Activated T-helper 1 cell treated with anti-CD3 and anti-CD28 coated beads, Interleukin-12 subunit alpha, Interleukin-12 subunit beta, Interleukin-2, Interleukin-4 antibody, amounts not matched to agents 30 ng/mL and 10 ng/mL and 1 ng/mL, durations not matched to agents 14 hours and 24 hours and 36 hours (primary cell): ENCODE measurements at regions not wholly inside any gene's neighbourhood (a gene's known extent, or its start where the extent isn't known, plus 50 kb on each side); places are given as distances from the start of the nearest gene placed in this dataset.
"Not testable (repeated sequence)": the region's sequence is repeated elsewhere in the genome, so short reads cannot be mapped to it uniquely, and the experiment has no call there.

Experiments used
- DNase-seq: peaks from one replicate; pipeline ENCODE4 v3.0.0; 2021; ENCODE audit warnings: low spot score
- H3K27ac Mint-ChIP-seq: one replicate; pipeline ENCODE4 v1.8.0; 2021; ENCODE audit warnings: mild to moderate bottlenecking, mixed read lengths
- H3K27me3 Mint-ChIP-seq: one replicate; pipeline ENCODE4 v1.8.0; 2022; ENCODE audit warnings: mild to moderate bottlenecking, moderate library complexity, mixed read lengths; ENCODE audit not compliant: insufficient read depth
- H3K36me3 Mint-ChIP-seq: one replicate; pipeline ENCODE4 v1.8.0; 2021; ENCODE audit warnings: low read depth, mixed read lengths
- H3K4me1 Mint-ChIP-seq: one replicate; pipeline ENCODE4 v1.8.0; 2021; ENCODE audit warnings: low read depth, mixed read lengths
- H3K4me3 Mint-ChIP-seq: one replicate; pipeline ENCODE4 v1.8.0; 2021; ENCODE audit warnings: mild to moderate bottlenecking, moderate library complexity, mixed read lengths
- H3K9me3 Mint-ChIP-seq: one replicate; pipeline ENCODE4 v1.8.0; 2021; ENCODE audit warnings: mixed read lengths
- intact Hi-C: fragments of 100-400 bp; cut with micrococcal nuclease; formaldehyde crosslinking; loops from one replicate; pipeline ENCODE4 v1.15.1; 2024

GRCh38 chr3:115414610-115415009 lies 208.7 kb upstream of the GAP43 start:
- H3K27me3 Mint-ChIP-seq, H3K27ac Mint-ChIP-seq, H3K36me3 Mint-ChIP-seq, H3K4me1 Mint-ChIP-seq, H3K9me3 Mint-ChIP-seq, DNase-seq, H3K4me3 Mint-ChIP-seq, intact Hi-C loops: not testable (repeated sequence)

- no peaks in the 10 kb centered on the region for H3K9me3 Mint-ChIP-seq
- intact Hi-C loops, result no loop called here
- no peaks in the 10 kb centered on the region for H3K36me3 Mint-ChIP-seq
- no peaks in the 10 kb centered on the region for H3K4me1 Mint-ChIP-seq
- no peaks in the 10 kb centered on the region for H3K27me3 Mint-ChIP-seq
- H3K27ac Mint-ChIP-seq, result no peak overlapping the region
- no peak for DNase-seq
- no peak overlapping the region for H3K4me3 Mint-ChIP-seq
Observed at GRCh38 chr3:115415246-115415996, 207.9 kb upstream of the GAP43 start.

GRCh38 chr3:115418583-115418982 lies 204.7 kb upstream of the GAP43 start:
- no peak for DNase-seq
- no peak overlapping the region for H3K4me3 Mint-ChIP-seq
- no peaks in the 10 kb centered on the region for H3K36me3 Mint-ChIP-seq
- no peaks in the 10 kb centered on the region for H3K27me3 Mint-ChIP-seq
- intact Hi-C loops, result no loop called here
- no peaks in the 10 kb centered on the region for H3K9me3 Mint-ChIP-seq
- no peaks in the 10 kb centered on the region for H3K4me1 Mint-ChIP-seq
- no peak overlapping the region for H3K27ac Mint-ChIP-seq

GRCh38 chr3:115420086-115420485 lies 203.2 kb upstream of the GAP43 start:
- no peak overlapping the region for H3K4me3 Mint-ChIP-seq
- H3K27ac Mint-ChIP-seq, result no peak overlapping the region
- no peak for DNase-seq
- no peaks in the 10 kb centered on the region for H3K27me3 Mint-ChIP-seq
- no peaks in the 10 kb centered on the region for H3K36me3 Mint-ChIP-seq
- H3K9me3 Mint-ChIP-seq, result no peaks in the 10 kb centered on the region
- intact Hi-C loops, result no loop called here
- no peaks in the 10 kb centered on the region for H3K4me1 Mint-ChIP-seq

- Mint-ChIP-seq H3K4me3 (no peak overlapping the region), H3K27me3 (peaks cover 1% of the 10 kb centered on the region), H3K27ac (no peak overlapping the region), H3K36me3 (no peaks in the 10 kb centered on the region), H3K4me1 (no peaks in the 10 kb centered on the region), H3K9me3 (no peaks in the 10 kb centered on the region)
- intact Hi-C loops, result no loop called here
- DNase-seq, result no peak
Observed at GRCh38 chr3:115423170-115423569, 200.1 kb upstream of the GAP43 start.

- Mint-ChIP-seq H3K27me3 (peaks cover 1% of the 10 kb centered on the region), H3K27ac (no peak overlapping the region), H3K9me3 (no peaks in the 10 kb centered on the region), H3K36me3 (no peaks in the 10 kb centered on the region), H3K4me1 (no peaks in the 10 kb centered on the region), H3K4me3 (no peak overlapping the region)
- DNase-seq, result no peak
- intact Hi-C loops, result no loop called here
Observed at GRCh38 chr3:115428841-115429240, 194.5 kb upstream of the GAP43 start.

GRCh38 chr3:115436767-115437301 lies 186.5 kb upstream of the GAP43 start:
- H3K27me3 Mint-ChIP-seq, result no peaks in the 10 kb centered on the region
- H3K9me3 Mint-ChIP-seq, result no peaks in the 10 kb centered on the region
- no peak overlapping the region for H3K27ac Mint-ChIP-seq
- H3K4me1 Mint-ChIP-seq, result no peaks in the 10 kb centered on the region
- H3K36me3 Mint-ChIP-seq, result no peaks in the 10 kb centered on the region
- no peak for DNase-seq
- intact Hi-C loops, result no loop called here
- H3K4me3 Mint-ChIP-seq, result no peak overlapping the region

GRCh38 chr3:115438799-115439198 lies 184.5 kb upstream of the GAP43 start:
- no peaks in the 10 kb centered on the region for H3K36me3 Mint-ChIP-seq
- no peak for DNase-seq
- no peak overlapping the region for H3K4me3 Mint-ChIP-seq
- no peaks in the 10 kb centered on the region for H3K4me1 Mint-ChIP-seq
- no peak overlapping the region for H3K27ac Mint-ChIP-seq
- no peaks in the 10 kb centered on the region for H3K9me3 Mint-ChIP-seq
- intact Hi-C loops, result no loop called here
- H3K27me3 Mint-ChIP-seq, result no peaks in the 10 kb centered on the region

- H3K4me1 Mint-ChIP-seq, result no peaks in the 10 kb centered on the region
- H3K27ac Mint-ChIP-seq, result no peak overlapping the region
- intact Hi-C loops, result no loop called here
- peaks cover 2% of the 10 kb centered on the region for H3K27me3 Mint-ChIP-seq
- no peaks in the 10 kb centered on the region for H3K9me3 Mint-ChIP-seq
- H3K4me3 Mint-ChIP-seq, result no peak overlapping the region
- no peaks in the 10 kb centered on the region for H3K36me3 Mint-ChIP-seq
- no peak for DNase-seq
Observed at GRCh38 chr3:115445559-115445958, 177.8 kb upstream of the GAP43 start.

GRCh38 chr3:115448851-115449250 lies 174.5 kb upstream of the GAP43 start:
- H3K9me3 Mint-ChIP-seq, result no peaks in the 10 kb centered on the region
- intact Hi-C loops, result no loop called here
- H3K36me3 Mint-ChIP-seq, result no peaks in the 10 kb centered on the region
- no peaks in the 10 kb centered on the region for H3K4me1 Mint-ChIP-seq
- no peak overlapping the region for H3K27ac Mint-ChIP-seq
- H3K4me3 Mint-ChIP-seq, result no peak overlapping the region
- no peak for DNase-seq
- H3K27me3 Mint-ChIP-seq, result peaks cover 2% of the 10 kb centered on the region

GRCh38 chr3:115450036-115450435 lies 173.3 kb upstream of the GAP43 start:
- H3K4me3 Mint-ChIP-seq, result no peak overlapping the region
- intact Hi-C loops, result no loop called here
- peaks cover 2% of the 10 kb centered on the region for H3K27me3 Mint-ChIP-seq
- DNase-seq, result no peak
- no peaks in the 10 kb centered on the region for H3K4me1 Mint-ChIP-seq
- H3K36me3 Mint-ChIP-seq, result no peaks in the 10 kb centered on the region
- no peak overlapping the region for H3K27ac Mint-ChIP-seq
- H3K9me3 Mint-ChIP-seq, result no peaks in the 10 kb centered on the region

GRCh38 chr3:115464036-115464435 lies 159.3 kb upstream of the GAP43 start:
- no peak for DNase-seq
- H3K27ac Mint-ChIP-seq, result no peak overlapping the region
- H3K36me3 Mint-ChIP-seq, result no peaks in the 10 kb centered on the region
- peaks cover 8% of the 10 kb centered on the region for H3K9me3 Mint-ChIP-seq
- no peak overlapping the region for H3K4me3 Mint-ChIP-seq
- no peaks in the 10 kb centered on the region for H3K4me1 Mint-ChIP-seq
- intact Hi-C loops, result no loop called here
- H3K27me3 Mint-ChIP-seq, result peaks cover 2% of the 10 kb centered on the region

GRCh38 chr3:115469649-115470048 lies 153.7 kb upstream of the GAP43 start:
- H3K27me3 Mint-ChIP-seq, result no peaks in the 10 kb centered on the region
- no peaks in the 10 kb centered on the region for H3K9me3 Mint-ChIP-seq
- H3K4me1 Mint-ChIP-seq, result no peaks in the 10 kb centered on the region
- no peak overlapping the region for H3K4me3 Mint-ChIP-seq
- intact Hi-C loops, result no loop called here
- no peak for DNase-seq
- no peak overlapping the region for H3K27ac Mint-ChIP-seq
- no peaks in the 10 kb centered on the region for H3K36me3 Mint-ChIP-seq

GRCh38 chr3:115470254-115470653 lies 153.1 kb upstream of the GAP43 start:
- Mint-ChIP-seq H3K36me3 (no peaks in the 10 kb centered on the region), H3K27me3 (no peaks in the 10 kb centered on the region)
- intact Hi-C loops, result no loop called here

More at GRCh38 chr3:115470254-115470653, 153.1 kb upstream of the GAP43 start:
- Mint-ChIP-seq H3K4me3 (no peak overlapping the region), H3K4me1 (no peaks in the 10 kb centered on the region), H3K27ac (no peak overlapping the region), H3K9me3 (no peaks in the 10 kb centered on the region)
- DNase-seq, result no peak
